ACC112 (cell line): ENCODE measurements at regions not wholly inside any gene's neighbourhood (a gene's known extent, or its start where the extent isn't known, plus 50 kb on each side); places are given as distances from the start of the nearest gene placed in this dataset.
"Not testable (repeated sequence)": the region's sequence is repeated elsewhere in the genome, so short reads cannot be mapped to it uniquely, and the experiment has no call there.

ENCODE experiments used
- H2AFZ ChIP-seq: fragments of 200-600 bp; sonication (generic); one replicate; pipeline ENCODE4 v1.6.0; 2017; ENCODE audit warnings: antibody characterized with exemption, low read length; ENCODE audit not compliant: unreplicated experiment
- H3K27ac ChIP-seq: fragments of 200-600 bp; sonication (generic); 2 replicates; pipeline ENCODE4 v1.5.1; 2014; ENCODE audit warnings: low read depth, mild to moderate bottlenecking, antibody characterized with exemption, low read length, moderate library complexity
- H3K27me3 ChIP-seq: fragments of 200-600 bp; sonication (generic); 2 replicates; pipeline ENCODE4 v1.6.1; 2014; ENCODE audit warnings: mild to moderate bottlenecking, antibody characterized with exemption, low read length, moderate library complexity, mixed read lengths; ENCODE audit not compliant: insufficient read depth
- H3K36me3 ChIP-seq: fragments of 200-600 bp; sonication (generic); 2 replicates; pipeline ENCODE4 v1.6.1; 2016; ENCODE audit warnings: mild to moderate bottlenecking, antibody characterized with exemption, low read length, moderate library complexity, mixed read lengths; ENCODE audit not compliant: insufficient read depth
- H3K4me1 ChIP-seq: fragments of 200-600 bp; sonication (generic); one replicate; pipeline ENCODE4 v1.6.1; 2016; ENCODE audit warnings: low read length, mixed read lengths; ENCODE audit not compliant: insufficient read depth, unreplicated experiment, control insufficient read depth
- H3K4me3 ChIP-seq: fragments of 200-600 bp; sonication (generic); 2 replicates; pipeline ENCODE4 v1.5.1; 2014; ENCODE audit warnings: mild to moderate bottlenecking, low read depth, low read length
- H3K79me2 ChIP-seq: fragments of 200-600 bp; sonication (generic); one replicate; pipeline ENCODE4 v1.6.0; 2016; ENCODE audit warnings: low read length; ENCODE audit not compliant: control insufficient read depth, unreplicated experiment, insufficient read depth

GRCh38 chr2:23029951-23030350, 355.0 kb upstream of the KLHL29 start:
- H3K27ac ChIP-seq: no peak overlapping the region
- no peaks in the 10 kb centered on the region for H3K36me3 ChIP-seq
- H3K4me3 ChIP-seq: no peak overlapping the region
- no peaks in the 10 kb centered on the region for H3K27me3 ChIP-seq
- no peaks in the 10 kb centered on the region for H3K79me2 ChIP-seq
- H2AFZ ChIP-seq: no peak overlapping the region
- H3K4me1 ChIP-seq: no peaks in the 10 kb centered on the region

GRCh38 chr2:23034996-23035395, 350.0 kb upstream of the KLHL29 start:
- no peak overlapping the region for H3K4me3 ChIP-seq
- H3K79me2 ChIP-seq: no peaks in the 10 kb centered on the region
- no peaks in the 10 kb centered on the region for H3K4me1 ChIP-seq
- no peaks in the 10 kb centered on the region for H3K27me3 ChIP-seq
- no peak overlapping the region for H3K27ac ChIP-seq
- H3K36me3 ChIP-seq: no peaks in the 10 kb centered on the region
- no peak overlapping the region for H2AFZ ChIP-seq

GRCh38 chr2:23036629-23037028, 348.4 kb upstream of the KLHL29 start:
- no peak overlapping the region for H2AFZ ChIP-seq
- H3K36me3 ChIP-seq: no peaks in the 10 kb centered on the region
- no peak overlapping the region for H3K27ac ChIP-seq
- H3K4me3 ChIP-seq: no peak overlapping the region
- H3K27me3 ChIP-seq: no peaks in the 10 kb centered on the region
- no peaks in the 10 kb centered on the region for H3K79me2 ChIP-seq
- no peaks in the 10 kb centered on the region for H3K4me1 ChIP-seq

- H3K4me3 ChIP-seq: no peak overlapping the region
- H3K79me2 ChIP-seq: no peaks in the 10 kb centered on the region
- no peaks in the 10 kb centered on the region for H3K36me3 ChIP-seq
- H3K27ac ChIP-seq: no peak overlapping the region
- H3K4me1 ChIP-seq: no peaks in the 10 kb centered on the region
- H2AFZ ChIP-seq: no peak overlapping the region
- H3K27me3 ChIP-seq: no peaks in the 10 kb centered on the region
These were observed 347.4 kb upstream of the KLHL29 start for GRCh38 chr2:23037596-23037995.

GRCh38 chr2:23041443-23041842, 343.5 kb upstream of the KLHL29 start:
- Histone ChIP-seq H3K36me3 (no peaks in the 10 kb centered on the region), H3K79me2 (no peaks in the 10 kb centered on the region), H3K4me3 (no peak overlapping the region), H3K4me1 (no peaks in the 10 kb centered on the region), H2AFZ (no peak overlapping the region), H3K27ac (no peak overlapping the region), H3K27me3 (no peaks in the 10 kb centered on the region)

GRCh38 chr2:23042216-23042906, 342.6 kb upstream of the KLHL29 start:
- no peak overlapping the region for H2AFZ ChIP-seq
- H3K27me3 ChIP-seq: no peaks in the 10 kb centered on the region
- H3K27ac ChIP-seq: no peak overlapping the region
- no peaks in the 10 kb centered on the region for H3K36me3 ChIP-seq
- no peaks in the 10 kb centered on the region for H3K4me1 ChIP-seq
- H3K4me3 ChIP-seq: no peak overlapping the region
- H3K79me2 ChIP-seq: no peaks in the 10 kb centered on the region

GRCh38 chr2:23050388-23050787, 334.6 kb upstream of the KLHL29 start:
- Histone ChIP-seq H3K36me3 (no peaks in the 10 kb centered on the region), H3K79me2 (no peaks in the 10 kb centered on the region), H3K27ac (no peak overlapping the region), H2AFZ (no peak overlapping the region), H3K4me3 (no peak overlapping the region), H3K27me3 (no peaks in the 10 kb centered on the region), H3K4me1 (no peaks in the 10 kb centered on the region)

- Histone ChIP-seq H3K79me2 (no peaks in the 10 kb centered on the region), H3K27ac (no peak overlapping the region), H3K27me3 (no peaks in the 10 kb centered on the region), H3K4me3 (no peak overlapping the region), H3K36me3 (no peaks in the 10 kb centered on the region), H3K4me1 (no peaks in the 10 kb centered on the region), H2AFZ (no peak overlapping the region)
These were observed 331.4 kb upstream of the KLHL29 start for GRCh38 chr2:23053601-23054000.

- Histone ChIP-seq H3K27me3 (no peaks in the 10 kb centered on the region), H2AFZ (no peak overlapping the region)
These were observed 329.7 kb upstream of the KLHL29 start for GRCh38 chr2:23055251-23055650.

GRCh38 chr2:23056846-23057245, 328.1 kb upstream of the KLHL29 start:
- not testable (repeated sequence) for H3K36me3 ChIP-seq, H3K4me1 ChIP-seq, H3K27ac ChIP-seq, H3K79me2 ChIP-seq, H2AFZ ChIP-seq, H3K4me3 ChIP-seq, H3K27me3 ChIP-seq

More at GRCh38 chr2:23055251-23055650, 329.7 kb upstream of the KLHL29 start:
- no peaks in the 10 kb centered on the region for H3K79me2 ChIP-seq
- H3K36me3 ChIP-seq: no peaks in the 10 kb centered on the region
- H3K27ac ChIP-seq: no peak overlapping the region
- no peak overlapping the region for H3K4me3 ChIP-seq
- H3K4me1 ChIP-seq: no peaks in the 10 kb centered on the region

GRCh38 chr2:23058435-23058834, 326.5 kb upstream of the KLHL29 start:
- Histone ChIP-seq H3K27me3 (no peaks in the 10 kb centered on the region), H3K79me2 (no peaks in the 10 kb centered on the region), H3K27ac (no peak overlapping the region), H3K36me3 (no peaks in the 10 kb centered on the region), H3K4me1 (no peaks in the 10 kb centered on the region), H3K4me3 (no peak overlapping the region), H2AFZ (no peak overlapping the region)
